Renal cortical epithelial cell (primary cell): ENCODE measurements at regions not wholly inside any gene's neighbourhood (a gene's known extent, or its start where the extent isn't known, plus 50 kb on each side); places are given as distances from the start of the nearest gene placed in this dataset.
"Not testable (repeated sequence)": the region's sequence is repeated elsewhere in the genome, so short reads cannot be mapped to it uniquely, and the experiment has no call there.

Source experiments
- DNase-seq: peaks from one replicate; pipeline ENCODE4 v3.0.0-alpha.2; 2011; ENCODE audit warnings: low read depth

DNA sequence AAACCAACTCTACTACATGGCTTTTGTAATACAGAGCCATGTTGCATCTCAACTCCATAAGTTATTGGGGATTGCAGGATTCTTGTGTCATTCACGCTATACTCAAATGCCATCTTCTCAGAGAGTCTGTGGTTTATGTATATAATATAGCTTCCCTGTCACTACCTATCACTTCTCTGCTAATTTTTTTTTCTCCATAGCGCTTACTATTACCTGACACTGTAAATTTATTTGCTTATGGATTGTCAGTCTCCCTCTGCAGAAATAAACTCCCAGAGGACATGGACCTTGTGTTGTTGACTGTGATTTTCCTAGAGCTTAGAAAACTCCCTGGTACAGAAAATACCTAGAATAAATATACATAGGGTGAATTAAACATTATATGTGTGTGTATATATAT, 990.5 kb downstream of the TBL1XR1 start:
- no peak for DNase-seq

DNA sequence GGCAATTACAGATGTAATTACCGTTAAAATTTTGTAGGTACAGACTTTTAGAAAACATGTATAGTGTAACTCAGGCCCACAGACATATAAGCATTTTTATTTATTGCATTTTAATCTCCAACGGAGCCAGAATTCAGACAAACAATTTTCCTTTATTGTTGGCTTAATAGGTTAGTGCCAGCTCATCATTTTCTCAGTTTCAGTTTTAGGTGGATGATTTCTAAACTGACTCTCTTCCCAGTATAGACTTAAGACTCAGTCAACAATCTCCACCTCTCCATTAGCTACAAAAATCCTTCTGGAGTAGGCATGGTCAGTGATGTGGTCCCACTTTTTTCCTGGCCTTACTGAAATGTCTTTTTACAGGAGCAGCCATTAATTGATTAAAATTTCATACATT, 994.6 kb downstream of the TBL1XR1 start:
- no peak for DNase-seq

- DNase-seq = no peak
Observed at GRCh38 chr3:176193032-176193730, 1004.1 kb downstream of the TBL1XR1 start.

DNA sequence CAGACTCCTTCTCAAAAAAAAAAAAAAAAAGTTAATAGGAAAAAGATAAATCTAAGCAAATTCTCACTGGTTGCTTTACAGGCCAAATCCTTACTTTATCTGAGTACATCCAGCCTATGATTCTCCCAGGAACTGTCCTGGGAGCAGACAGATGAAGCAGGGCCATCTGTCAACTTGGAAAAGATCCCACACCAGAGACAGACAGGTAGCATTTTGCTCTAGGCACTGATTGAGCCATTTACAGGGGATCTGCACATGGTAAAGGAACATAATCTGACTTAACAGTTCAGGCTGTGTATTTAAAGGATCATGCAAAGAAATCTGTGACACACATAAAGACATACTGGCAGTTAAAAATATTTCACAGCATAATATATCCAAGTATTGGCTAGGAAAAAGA, 1006.5 kb downstream of the TBL1XR1 start:
- DNase-seq = no peak

DNA sequence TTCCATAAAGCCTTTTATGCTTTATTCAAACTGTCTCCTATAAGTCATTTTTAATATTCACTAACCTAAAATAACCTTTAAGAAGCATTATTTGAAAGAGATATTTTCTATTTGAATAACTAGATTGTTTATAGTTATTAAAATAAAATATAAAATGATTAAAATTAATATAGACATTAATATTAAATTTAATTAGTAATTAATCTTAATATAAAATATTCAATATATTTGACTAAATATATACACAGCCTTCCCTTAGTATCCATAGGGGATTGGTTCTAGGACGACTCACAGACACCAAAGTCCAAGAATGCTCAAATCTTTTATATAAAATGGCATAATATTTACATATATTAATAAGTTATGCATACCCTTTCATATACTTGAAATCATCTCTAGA, 1014.1 kb downstream of the TBL1XR1 start:
- no peak for DNase-seq

DNA sequence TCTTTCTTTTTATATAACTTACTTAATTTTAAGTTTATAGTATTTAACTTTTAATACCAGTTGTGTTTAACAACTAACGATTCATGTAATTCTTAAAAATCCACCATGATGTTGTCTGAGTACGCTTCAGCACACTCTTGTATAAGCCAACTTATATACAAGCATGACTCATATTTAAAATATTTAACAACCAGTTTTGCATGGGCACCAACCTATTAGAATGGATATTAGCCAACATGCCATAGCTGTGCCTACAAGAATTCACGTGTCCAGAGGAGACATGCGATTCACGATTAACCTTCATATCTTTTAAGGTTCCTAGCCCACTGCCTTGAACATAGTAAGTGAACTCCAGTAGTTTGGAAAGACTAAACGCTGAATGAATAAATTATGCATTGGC, 1023.2 kb downstream of the TBL1XR1 start:
- DNase-seq = no peak

DNA sequence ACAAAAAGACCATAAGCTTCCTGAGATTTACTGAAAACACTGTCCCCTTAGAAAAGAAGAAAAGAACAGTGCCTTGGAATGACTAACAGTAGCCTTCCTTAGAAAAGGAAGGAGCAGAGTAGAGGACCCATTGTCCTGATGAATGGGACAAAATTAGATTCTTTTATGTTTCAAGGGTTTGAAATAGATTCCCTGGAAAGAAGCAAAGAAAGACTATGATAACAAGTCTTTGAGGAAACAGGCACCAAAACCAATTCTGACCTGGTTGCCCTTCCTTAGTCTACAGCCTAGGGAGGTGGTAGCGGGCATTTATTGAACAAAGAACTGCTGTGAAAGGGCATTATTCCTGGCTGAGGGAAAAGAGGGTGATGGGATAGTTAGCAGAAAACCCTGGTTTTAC, 1024.8 kb downstream of the TBL1XR1 start:
- DNase-seq = no peak

- DNase-seq = peak; percentile 70
Observed at GRCh38 chr3:176167272-176167671, 1030.0 kb downstream of the TBL1XR1 start.

DNA sequence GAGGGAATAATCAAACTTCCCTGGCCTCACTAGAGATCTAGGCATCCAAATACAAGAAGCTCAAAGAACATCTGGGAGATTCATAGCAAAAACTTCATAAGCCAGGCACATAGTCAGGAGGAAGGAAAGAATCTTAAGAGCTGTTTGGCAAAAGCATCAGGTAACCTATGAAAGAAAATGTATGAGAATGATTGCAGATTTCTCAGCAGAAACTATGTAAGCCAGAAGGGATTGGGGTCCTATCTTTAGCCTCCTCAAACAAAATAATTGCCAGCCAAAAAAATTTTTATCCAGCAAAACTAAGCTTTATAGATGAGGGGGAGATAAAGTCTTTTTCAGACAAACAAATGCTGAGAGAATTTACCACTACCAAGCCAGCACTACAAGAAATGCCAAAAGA, 1036.3 kb downstream of the TBL1XR1 start:
- no peak for DNase-seq

DNA sequence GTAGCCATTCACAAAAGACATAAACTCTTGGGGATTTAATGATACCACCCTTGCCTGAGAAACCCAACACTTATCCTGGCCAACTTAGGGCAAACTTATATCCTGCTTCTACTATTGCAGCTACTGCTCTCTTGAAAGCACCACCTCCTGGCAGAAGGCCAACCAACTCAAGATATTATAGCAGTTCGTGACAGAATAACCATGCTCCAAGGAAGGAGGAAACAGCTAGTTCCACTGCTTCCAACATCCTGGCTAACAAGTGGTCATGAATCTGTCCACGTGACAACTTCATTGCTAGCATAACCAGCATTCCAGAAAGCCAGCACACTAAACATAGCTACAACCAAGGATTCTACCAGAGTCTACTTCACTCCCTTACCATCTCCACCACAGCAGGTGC, 1037.5 kb downstream of the TBL1XR1 start:
- peak; percentile 17 for DNase-seq

- no peak for DNase-seq
Observed at GRCh38 chr3:176155012-176155411, 1042.3 kb downstream of the TBL1XR1 start.

DNA sequence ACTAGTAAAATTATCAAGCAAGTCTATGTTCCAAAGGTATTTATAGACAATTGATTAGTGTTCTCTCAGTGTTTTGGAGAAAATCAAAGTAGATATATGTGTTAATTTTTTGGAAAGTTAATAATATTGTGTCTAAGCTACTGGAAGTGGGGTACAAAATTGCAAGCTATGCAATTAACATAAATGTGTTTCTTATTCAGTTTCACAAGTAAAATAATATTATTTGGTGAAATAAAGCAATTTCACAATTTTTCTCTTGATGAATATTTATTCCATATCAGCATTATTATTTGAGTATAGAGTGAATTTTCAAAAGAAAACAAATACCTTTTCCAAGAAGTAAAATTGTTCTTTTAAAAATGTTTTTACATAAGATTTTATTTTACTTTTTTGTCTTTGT, 1047.7 kb downstream of the TBL1XR1 start:
- no peak for DNase-seq

GRCh38 chr3:176147251-176147650, 1050.0 kb downstream of the TBL1XR1 start:
- DNase-seq = no peak

GRCh38 chr3:176141837-176142236, 1055.4 kb downstream of the TBL1XR1 start:
- DNase-seq = no peak

DNA sequence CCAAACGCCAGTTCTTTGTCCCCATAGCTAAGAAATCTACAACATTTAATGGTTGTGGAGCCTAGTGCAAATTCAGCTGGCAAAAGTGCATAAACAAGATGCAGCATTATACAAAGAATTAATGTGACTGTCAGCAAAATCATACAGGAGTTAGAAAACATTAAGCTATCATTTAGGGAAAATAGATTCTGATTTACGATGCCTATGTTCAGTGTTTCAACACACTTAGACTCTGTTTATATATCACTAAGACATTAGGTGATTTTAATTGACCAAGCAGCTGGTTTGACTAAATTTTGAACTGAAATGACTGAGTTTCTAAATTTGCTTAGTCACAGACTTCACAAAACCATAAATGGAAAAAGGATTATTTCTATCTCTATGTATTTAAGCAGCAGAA, 1076.8 kb downstream of the TBL1XR1 start:
- DNase-seq = no peak

GRCh38 chr3:176119826-176120225, 1077.5 kb downstream of the TBL1XR1 start:
- no peak for DNase-seq

- DNase-seq = no peak
Observed at GRCh38 chr3:176106380-176106779, 1090.9 kb downstream of the TBL1XR1 start.

- no peak for DNase-seq
Observed at GRCh38 chr3:176097027-176097426, 1100.3 kb downstream of the TBL1XR1 start.

DNA sequence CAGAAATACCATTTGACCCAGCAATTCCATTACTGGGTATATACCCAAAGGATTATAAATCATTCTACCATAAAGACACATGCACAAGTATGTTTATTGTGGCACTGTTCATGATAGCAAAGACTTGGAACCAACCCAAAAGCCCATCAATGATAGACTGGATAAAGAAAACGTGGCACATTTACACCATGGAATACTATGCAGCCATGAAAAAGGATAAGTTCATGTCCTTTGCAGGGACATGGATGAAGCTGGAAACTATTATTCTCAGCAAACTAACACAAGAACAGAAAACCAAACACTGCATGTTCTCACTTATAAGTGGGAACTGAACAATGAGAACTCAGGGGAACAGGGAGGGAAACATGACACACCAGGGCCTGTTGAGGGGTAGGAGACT, 1103.4 kb downstream of the TBL1XR1 start:
- not testable (repeated sequence) for DNase-seq

DNA sequence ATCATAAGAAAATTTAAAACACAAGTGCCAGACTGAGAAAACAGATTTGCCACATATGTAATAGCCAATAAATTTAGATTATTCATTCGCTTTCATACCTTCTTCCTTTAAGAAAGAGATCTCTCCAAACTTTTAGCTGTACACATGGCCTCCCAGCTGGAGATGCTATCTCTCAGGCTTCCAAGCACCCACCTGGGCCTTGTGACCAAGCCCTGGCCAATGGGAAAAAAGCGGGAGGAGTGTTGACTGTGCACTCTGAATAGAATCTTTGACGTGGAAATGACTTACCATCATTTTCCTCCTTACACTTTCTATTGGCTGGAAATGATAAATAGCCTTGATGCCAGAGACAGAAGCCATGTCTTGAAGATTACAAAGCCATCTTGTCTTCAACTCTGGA, 1106.6 kb downstream of the TBL1XR1 start:
- DNase-seq = no peak

- DNase-seq = no peak
Observed at GRCh38 chr3:176088962-176089383, 1108.3 kb downstream of the TBL1XR1 start.

GRCh38 chr3:176087066-176087697, 1110.1 kb downstream of the TBL1XR1 start:
- no peak for DNase-seq

GRCh38 chr3:176079785-176080184, 1117.5 kb downstream of the TBL1XR1 start:
- DNase-seq = no peak

GRCh38 chr3:176078906-176079305, 1118.4 kb downstream of the TBL1XR1 start:
- no peak for DNase-seq
